ENCODE measurements at regions not wholly inside any gene's neighbourhood (a gene's known extent, or its start where the extent isn't known, plus 50 kb on each side); places are given as distances from the start of the nearest gene placed in this dataset.

DNA sequence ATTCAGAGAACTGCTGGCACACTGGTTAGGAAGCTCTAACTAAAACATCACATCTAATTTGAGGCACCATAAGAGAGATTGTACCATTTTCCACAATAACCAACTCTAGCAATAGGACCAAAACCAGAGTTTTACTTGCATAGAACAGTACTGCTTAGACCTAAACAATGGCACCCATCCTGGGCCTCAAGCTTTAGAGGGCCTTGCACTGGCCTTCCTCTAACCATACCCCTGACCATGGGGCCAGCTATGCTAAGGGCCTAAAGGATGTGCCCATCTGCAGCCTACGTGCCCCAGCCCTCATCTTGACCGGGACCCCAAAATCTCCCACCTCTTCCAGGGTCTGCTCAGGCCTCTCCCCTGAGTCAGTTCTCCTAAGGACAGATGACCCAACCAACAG, 74.4 kb upstream of the ARHGAP32 start:
- no peak for DNase-seq (ENCODE audit: low read depth)

DNA sequence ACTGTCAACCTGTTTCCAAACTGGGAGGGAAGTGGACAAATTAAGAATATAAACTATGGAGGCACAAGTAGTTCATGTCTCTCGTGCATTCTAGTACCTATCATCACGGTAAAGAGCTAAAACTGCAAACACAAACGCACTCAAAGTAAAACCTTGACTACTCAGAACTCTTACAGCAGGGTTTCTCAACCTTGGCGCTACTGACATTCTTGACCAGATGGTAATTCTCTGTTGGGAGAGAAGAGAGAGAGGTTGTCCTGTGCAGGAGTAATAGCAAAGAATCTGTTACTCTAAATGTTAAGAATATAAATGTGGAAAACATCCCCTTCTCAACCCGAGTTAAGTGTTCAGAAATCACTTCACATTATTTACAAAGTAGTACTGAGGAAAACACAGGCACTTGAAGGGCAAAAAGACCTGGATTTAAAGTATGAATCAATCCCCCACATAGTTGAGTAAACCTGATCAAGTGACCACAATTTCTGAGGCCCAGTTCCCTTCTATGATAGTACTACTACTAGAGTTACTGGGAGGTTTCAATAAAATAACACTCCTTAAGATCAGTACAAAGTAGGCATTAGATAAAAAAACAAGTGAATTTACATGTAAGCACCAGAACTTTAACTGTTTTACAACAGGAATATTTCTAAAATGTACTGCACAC, 73.1 kb upstream of the ARHGAP32 start:
- no peak for DNase-seq (ENCODE audit: low read depth)

DNA sequence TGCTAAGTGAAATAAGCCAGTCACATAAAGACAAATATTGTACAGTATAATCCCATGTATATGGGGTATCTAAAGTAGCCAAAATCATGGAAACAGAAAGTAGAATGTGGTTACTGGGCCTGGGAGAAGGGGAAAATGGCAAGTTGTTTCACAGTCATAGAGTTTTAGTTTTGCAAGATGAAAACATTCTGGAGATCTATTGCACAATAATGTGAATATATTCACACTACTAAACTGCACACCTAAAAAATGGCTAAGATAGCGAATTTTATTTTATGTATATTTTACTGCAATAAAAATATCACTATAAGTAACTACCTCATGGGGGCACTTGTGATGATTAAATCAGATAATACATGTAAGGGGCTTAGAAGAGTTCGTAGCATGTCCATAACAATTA, 72.0 kb upstream of the ARHGAP32 start:
- DNase-seq (ENCODE audit: low read depth), result no peak

DNA sequence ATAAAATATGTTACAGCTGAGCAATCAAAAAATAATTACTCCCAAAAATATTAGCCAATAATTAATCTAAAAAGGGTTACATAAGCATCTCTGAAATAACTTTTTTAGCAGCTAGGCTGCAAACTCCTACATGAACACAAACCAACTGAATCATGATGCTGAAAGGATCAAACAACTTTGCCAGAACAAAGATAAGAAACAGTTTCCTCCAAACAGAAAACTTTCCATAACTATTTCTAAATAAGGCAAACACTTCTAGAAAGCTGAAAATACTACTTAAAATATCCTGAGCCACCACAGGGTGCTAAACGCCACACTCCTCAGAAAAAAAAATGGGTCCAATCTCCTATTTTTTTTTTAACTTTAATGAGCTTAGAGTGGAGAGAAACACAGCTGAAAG, 68.6 kb upstream of the ARHGAP32 start:
- DNase-seq (ENCODE audit: low read depth), result no peak

DNA sequence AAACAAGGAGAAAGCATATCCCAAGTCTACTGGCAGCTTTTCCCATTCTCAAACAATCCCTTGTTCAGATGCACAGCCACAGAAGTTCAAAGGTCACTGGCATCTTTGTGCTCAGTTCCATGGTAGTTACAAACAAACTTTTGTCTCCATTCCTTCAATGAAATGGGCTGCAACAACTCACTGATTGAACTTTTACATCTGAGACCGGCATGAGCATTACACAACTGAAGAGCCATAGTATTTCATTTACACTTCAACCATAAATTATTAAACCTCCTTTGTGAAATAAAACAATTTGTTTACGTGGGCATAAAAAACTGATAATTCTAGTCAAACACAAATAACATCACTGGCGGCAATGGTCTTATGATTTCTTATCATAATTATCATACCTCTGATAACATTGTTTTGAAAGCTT, 67.8 kb upstream of the ARHGAP32 start:
- DNase-seq (ENCODE audit: low read depth), result no peak

DNA sequence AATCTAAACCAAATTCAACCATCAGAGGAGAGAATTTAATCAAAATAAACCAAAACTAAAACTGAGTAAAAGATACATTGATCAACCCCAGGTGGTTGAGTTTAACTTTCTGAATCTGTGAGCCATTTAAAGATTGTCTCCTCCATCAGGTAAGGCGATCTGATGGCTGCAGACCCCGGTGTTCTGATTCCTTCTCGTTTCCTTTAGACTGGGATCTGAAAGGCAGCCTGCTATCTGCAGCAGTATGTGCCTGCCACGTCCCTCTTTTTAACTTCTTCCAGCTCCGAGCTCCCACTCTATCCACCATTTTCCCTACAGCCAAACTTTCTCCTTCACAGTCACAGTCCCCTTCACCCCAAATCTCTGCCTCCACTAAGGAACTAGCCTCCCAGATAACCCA, 66.1 kb upstream of the ARHGAP32 start:
- no peak for DNase-seq (ENCODE audit: low read depth)

DNA sequence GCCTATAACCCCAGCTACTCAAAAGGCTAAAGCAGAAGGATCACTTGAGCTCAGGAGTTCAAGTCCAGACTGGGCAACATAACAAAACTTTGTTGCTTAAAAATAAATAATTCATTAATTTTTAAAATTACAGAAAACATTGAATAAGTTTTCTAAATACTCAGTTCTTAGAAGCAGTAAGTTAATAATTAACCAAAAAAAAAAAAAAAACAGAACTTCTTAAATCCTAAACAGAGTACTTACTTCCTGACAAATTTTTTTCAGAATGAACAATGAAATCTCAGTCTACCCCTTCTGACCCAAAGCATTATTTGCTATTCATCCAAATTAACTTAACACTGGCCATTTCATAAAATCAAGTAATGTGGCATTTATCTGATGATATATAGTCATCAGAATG, 65.4 kb upstream of the ARHGAP32 start:
- no peak for DNase-seq (ENCODE audit: low read depth)

DNA sequence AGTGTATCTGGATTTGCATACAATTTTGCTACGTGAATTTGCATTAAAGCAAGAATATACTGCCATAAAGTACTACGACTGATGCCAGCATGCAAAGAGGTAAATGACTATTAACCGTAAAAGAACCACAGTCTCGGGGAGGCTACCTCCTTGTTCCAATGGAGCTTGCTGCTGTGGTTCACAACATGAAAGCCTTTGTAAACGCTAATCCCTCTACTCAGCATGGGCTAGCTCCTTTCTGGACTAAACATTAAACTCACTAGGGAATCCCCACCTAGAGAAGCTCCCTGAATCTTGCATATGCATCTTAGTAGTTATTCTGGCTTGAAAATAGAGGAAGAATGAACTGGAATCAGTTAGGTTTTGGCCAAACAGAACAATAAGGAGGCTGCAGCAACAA, 60.5 kb upstream of the ARHGAP32 start:
- DNase-seq (ENCODE audit: low read depth), result no peak

- DNase-seq (ENCODE audit: low read depth), result no peak
These were observed 58.9 kb upstream of the ARHGAP32 start for GRCh38 chr11:129251067-129251466.

GRCh38 chr11:129249923-129250322, 57.8 kb upstream of the ARHGAP32 start:
- DNase-seq (ENCODE audit: low read depth), result no peak

- DNase-seq (ENCODE audit: low read depth), result no peak
These were observed 57.2 kb upstream of the ARHGAP32 start for GRCh38 chr11:129249351-129249750.

- no peak for DNase-seq (ENCODE audit: low read depth)
These were observed 56.5 kb upstream of the ARHGAP32 start for GRCh38 chr11:129248618-129249017.

- DNase-seq (ENCODE audit: low read depth), result no peak
These were observed 55.0 kb upstream of the ARHGAP32 start for GRCh38 chr11:129247135-129247534.

GRCh38 chr11:129242855-129243254, 50.7 kb upstream of the ARHGAP32 start:
- DNase-seq (ENCODE audit: low read depth), result no peak
